ENCODE measurements at regions not wholly inside any gene's neighbourhood (a gene's known extent, or its start where the extent isn't known, plus 50 kb on each side); places are given as distances from the start of the nearest gene placed in this dataset.

DNA sequence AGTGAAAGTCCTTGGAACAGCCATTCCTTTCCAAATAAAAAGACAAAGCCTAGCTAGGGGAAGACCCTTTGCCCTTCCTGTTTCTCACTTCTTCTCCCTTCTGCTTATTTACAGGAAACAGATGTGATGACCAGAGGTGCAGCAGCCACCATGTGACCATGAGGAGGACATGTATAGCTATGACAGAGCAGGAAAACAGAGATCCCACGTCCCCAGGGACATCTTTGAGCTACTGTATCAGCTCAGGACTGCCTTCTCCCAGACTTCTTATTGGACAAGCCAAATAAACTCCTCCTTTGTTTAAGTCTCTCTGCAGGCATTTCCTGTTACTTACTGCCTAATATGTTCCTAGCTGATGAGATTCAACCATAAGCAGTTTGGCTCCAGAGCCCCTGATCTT, 133.1 kb upstream of the MLN start:
- FAIRE-seq (no peak), ATAC-seq (no peak), DNase-seq (no peak)
- no peaks in the 10 kb centered on the region for H3K36me3 ChIP-seq
- H3K27me3 ChIP-seq, result no peaks in the 10 kb centered on the region
- TF ChIP-seq, protein P1, sequence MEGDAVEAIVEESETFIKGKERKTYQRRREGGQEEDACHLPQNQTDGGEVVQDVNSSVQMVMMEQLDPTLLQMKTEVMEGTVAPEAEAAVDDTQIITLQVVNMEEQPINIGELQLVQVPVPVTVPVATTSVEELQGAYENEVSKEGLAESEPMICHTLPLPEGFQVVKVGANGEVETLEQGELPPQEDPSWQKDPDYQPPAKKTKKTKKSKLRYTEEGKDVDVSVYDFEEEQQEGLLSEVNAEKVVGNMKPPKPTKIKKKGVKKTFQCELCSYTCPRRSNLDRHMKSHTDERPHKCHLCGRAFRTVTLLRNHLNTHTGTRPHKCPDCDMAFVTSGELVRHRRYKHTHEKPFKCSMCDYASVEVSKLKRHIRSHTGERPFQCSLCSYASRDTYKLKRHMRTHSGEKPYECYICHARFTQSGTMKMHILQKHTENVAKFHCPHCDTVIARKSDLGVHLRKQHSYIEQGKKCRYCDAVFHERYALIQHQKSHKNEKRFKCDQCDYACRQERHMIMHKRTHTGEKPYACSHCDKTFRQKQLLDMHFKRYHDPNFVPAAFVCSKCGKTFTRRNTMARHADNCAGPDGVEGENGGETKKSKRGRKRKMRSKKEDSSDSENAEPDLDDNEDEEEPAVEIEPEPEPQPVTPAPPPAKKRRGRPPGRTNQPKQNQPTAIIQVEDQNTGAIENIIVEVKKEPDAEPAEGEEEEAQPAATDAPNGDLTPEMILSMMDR (IDR thresholded peaks at IDR 0.05), result no peak
- no peak overlapping the region for H3K4me3 ChIP-seq
- H3K4me1 ChIP-seq, result no peaks in the 10 kb centered on the region
- intact Hi-C loops (cut with DNase I), result no loop called here
- no peaks in the 10 kb centered on the region for H3K9me3 ChIP-seq
- no peak overlapping the region for H3K27ac ChIP-seq
- 24 to 53% methylated on average over 1 of the region's 1 CpG for WGBS, 2 donors

DNA sequence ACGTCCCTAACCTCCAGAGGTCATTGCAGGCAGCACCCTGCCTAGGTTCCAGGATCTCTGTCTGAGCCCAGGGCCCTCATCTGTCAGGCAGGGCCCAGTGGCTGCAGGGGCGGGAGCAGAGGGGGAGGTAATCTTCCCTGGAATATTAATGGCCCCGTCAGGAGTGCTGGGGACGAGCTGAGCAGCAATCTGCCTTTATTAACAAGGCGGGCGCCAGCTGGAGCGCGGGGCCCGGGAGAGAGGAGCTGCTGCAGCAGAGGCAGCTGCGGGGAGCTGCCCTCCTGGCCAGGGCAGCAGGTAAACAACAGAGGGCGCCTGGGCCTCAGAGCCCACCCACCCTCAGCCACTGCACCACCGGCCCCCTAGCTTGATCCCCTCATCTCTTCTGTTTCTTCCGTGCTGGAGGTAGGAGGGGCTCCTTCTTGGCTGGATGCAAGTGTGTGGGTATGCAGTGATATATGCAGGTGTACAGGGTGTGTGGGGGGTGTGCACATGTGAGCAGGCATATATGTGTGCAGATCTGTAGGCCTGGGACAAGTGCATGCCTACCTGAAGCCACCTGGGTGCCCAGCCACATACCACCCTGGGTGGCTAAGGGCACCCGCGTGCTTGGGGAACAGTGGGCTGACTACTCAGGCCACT, 131.8 kb upstream of the MLN start:
- DNase-seq (no peak), ATAC-seq (no peak), FAIRE-seq (no peak)
- H3K27ac ChIP-seq, result no peak overlapping the region
- H3K27me3 ChIP-seq, result no peaks in the 10 kb centered on the region
- intact Hi-C loops (cut with DNase I), result no loop called here
- H3K4me1 ChIP-seq, result no peaks in the 10 kb centered on the region
- H3K4me3 ChIP-seq, result no peak overlapping the region
- 52 to 67% methylated on average over 15 of the region's 15 CpGs for WGBS, 2 donors
- TF ChIP-seq, protein P1 (IDR thresholded peaks at IDR 0.05), result no peak
- no peaks in the 10 kb centered on the region for H3K36me3 ChIP-seq
- H3K9me3 ChIP-seq, result no peaks in the 10 kb centered on the region

DNA sequence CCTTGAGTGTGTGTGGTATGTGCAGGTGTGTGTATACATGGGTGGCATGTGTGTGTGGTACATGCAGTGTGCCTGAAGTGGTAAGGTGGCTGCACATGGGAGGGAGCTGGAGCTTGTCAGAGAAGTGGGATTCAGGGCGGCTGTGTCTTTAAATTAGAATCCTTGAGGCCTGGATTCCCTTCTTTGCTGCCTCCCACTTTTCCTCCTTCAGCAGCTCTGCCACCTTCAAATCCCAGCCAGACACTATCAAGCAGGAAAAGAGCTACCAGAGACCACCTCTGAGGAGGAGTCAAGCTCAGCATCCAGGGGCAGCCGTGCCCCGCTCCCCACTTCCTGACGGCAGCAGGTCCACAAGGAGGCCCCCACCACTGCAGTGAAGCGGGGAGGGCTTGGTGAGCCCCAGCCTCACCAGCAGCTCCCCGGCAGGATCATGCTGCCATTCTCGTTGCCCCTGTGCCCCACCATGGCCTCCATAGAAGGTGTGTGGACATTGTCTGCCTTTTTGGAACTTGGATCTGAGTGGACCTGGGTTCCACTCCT, 131.0 kb upstream of the MLN start:
- H3K27ac ChIP-seq, result no peak overlapping the region
- H3K9me3 ChIP-seq, result no peaks in the 10 kb centered on the region
- intact Hi-C loops (cut with DNase I), result no loop called here
- TF ChIP-seq, protein P1 (IDR thresholded peaks at IDR 0.05), result no peak
- no peak for FAIRE-seq
- H3K36me3 ChIP-seq, result no peaks in the 10 kb centered on the region
- ATAC-seq, result no peak
- DNase-seq, result no peak
- 62 to 80% methylated on average over 7 of the region's 7 CpGs for WGBS, 2 donors
- no peaks in the 10 kb centered on the region for H3K27me3 ChIP-seq
- H3K4me1 ChIP-seq, result no peaks in the 10 kb centered on the region
- no peak overlapping the region for H3K4me3 ChIP-seq

DNA sequence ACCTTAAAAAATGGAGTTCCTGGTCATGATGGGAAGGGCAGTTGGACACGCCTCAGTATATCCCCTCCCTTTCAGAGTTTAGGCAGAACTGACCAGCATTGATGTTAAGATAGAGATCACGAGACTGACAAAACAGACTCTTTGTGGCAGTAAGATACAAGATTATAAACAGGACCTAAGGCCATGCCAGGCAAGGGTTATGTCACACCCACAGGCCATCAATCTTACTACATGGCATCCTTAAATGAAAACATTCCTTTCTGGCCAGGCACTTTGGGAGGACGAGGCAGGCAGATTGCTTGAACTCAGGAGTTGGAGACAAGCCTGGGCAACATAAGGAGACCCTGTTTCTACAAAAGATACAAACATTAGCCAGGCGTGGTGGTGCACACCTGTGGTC, 129.3 kb upstream of the MLN start:
- ATAC-seq, result no peak
- H3K36me3 ChIP-seq, result no peaks in the 10 kb centered on the region
- DNase-seq, result no peak
- H3K4me1 ChIP-seq, result no peaks in the 10 kb centered on the region
- no peak overlapping the region for H3K4me3 ChIP-seq
- intact Hi-C loops (cut with DNase I), result no loop called here
- no peaks in the 10 kb centered on the region for H3K27me3 ChIP-seq
- WGBS, 2 donors, result 51 to 56% methylated on average over 4 of the region's 4 CpGs
- no peak overlapping the region for H3K27ac ChIP-seq
- no peaks in the 10 kb centered on the region for H3K9me3 ChIP-seq
- TF ChIP-seq, protein P1 (IDR thresholded peaks at IDR 0.05), result no peak
- FAIRE-seq, result no peak

DNA sequence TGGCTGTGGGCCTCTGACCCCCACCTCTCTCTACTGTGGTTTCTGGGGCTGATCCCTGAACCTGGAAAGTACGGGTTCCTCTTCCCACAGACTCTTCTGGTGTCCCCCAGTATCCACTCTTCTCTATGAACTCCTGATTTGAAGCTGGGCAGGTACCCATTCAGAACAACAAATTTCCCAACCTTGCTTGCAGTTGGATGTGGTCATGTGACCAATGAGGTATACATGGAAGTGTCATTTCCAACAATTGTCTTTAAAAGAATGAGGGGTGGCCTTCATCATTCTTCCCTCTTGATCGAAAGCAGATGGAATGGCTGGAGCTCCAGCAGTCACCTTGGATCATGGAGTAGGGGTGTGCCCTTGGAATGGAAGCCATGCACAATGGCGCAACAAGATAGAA, 128.0 kb upstream of the MLN start:
- Histone ChIP-seq H3K27ac (no peak overlapping the region), H3K9me3 (no peaks in the 10 kb centered on the region), H3K36me3 (no peaks in the 10 kb centered on the region), H3K27me3 (no peaks in the 10 kb centered on the region), H3K4me3 (no peak overlapping the region), H3K4me1 (no peaks in the 10 kb centered on the region)
- intact Hi-C loops (cut with DNase I), result no loop called here
- TF ChIP-seq, protein P1 (IDR thresholded peaks at IDR 0.05), result no peak
- ATAC-seq, result no peak
- DNase-seq, result no peak
- no peak for FAIRE-seq
- WGBS, 2 donors, result 71 to 82% methylated on average over 3 of the region's 3 CpGs

All from pancreas (tissue), 10 donors.